MCF 10A (cell line): ENCODE measurements at regions not wholly inside any gene's neighbourhood (a gene's known extent, or its start where the extent isn't known, plus 50 kb on each side); places are given as distances from the start of the nearest gene placed in this dataset.

Experiments used
- BruUV-seq: library from RNA; stranded (reverse); fragments of 400-500 nt; replicated peaks from 2 replicates; lab custom pipeline; 2021; lab: Mats Ljungman, UMichigan
- CTCF ChIA-PET: fragments of 300-600 bp; sonication (Branson Sonifier 250); formaldehyde crosslinking; extraction: SDS; loops from one replicate; lab custom pipeline; 2021; ENCODE audit warnings: antibody characterized with exemption, inconsistent platforms; lab: Yijun Ruan, JAX
- POLR2A ChIA-PET: fragments of 300-600, 350-650 bp; sonication (Branson Sonifier 250); formaldehyde crosslinking; extraction: SDS; loops from one replicate; lab custom pipeline; 2020; ENCODE audit warnings: antibody characterized with exemption, inconsistent platforms; lab: Yijun Ruan, JAX
- DNase-seq: peaks from one replicate; pipeline ENCODE4 v3.0.0-alpha.2; 2018; ENCODE audit not compliant: unreplicated experiment
- H3K27ac Mint-ChIP-seq: one replicate; pipeline ENCODE4 v1.8.0; 2022; ENCODE audit warnings: mild to moderate bottlenecking, low read depth, mixed read lengths; ENCODE audit not compliant: unreplicated experiment
- H3K27me3 Mint-ChIP-seq: one replicate; pipeline ENCODE4 v1.8.0; 2022; ENCODE audit warnings: mixed read lengths; ENCODE audit not compliant: insufficient read depth, unreplicated experiment
- H3K36me3 Mint-ChIP-seq: one replicate; pipeline ENCODE4 v1.8.0; 2022; ENCODE audit warnings: mild to moderate bottlenecking, moderate library complexity, mixed read lengths; ENCODE audit not compliant: insufficient read depth, unreplicated experiment
- H3K4me1 Mint-ChIP-seq: one replicate; pipeline ENCODE4 v1.8.0; 2022; ENCODE audit warnings: mixed read lengths; ENCODE audit not compliant: insufficient read depth, unreplicated experiment
- H3K4me3 Mint-ChIP-seq: one replicate; pipeline ENCODE4 v1.8.0; 2022; ENCODE audit warnings: mild to moderate bottlenecking, moderate library complexity, mixed read lengths; ENCODE audit not compliant: unreplicated experiment
- H3K9me3 Mint-ChIP-seq: one replicate; pipeline ENCODE4 v1.8.0; 2022; ENCODE audit warnings: mixed read lengths; ENCODE audit not compliant: unreplicated experiment
- CTCF ChIP-seq: fragments of 200-600 bp; IDR thresholded peaks from one replicate; pipeline ENCODE4 v1.8.0; 2022; ENCODE audit warnings: antibody characterized with exemption, mild to moderate bottlenecking; ENCODE audit not compliant: unreplicated experiment
- intact Hi-C: fragments of 100-400 bp; cut with micrococcal nuclease; formaldehyde crosslinking; loops from 2 replicates; pipeline ENCODE4 v1.14.1; 2022

DNA sequence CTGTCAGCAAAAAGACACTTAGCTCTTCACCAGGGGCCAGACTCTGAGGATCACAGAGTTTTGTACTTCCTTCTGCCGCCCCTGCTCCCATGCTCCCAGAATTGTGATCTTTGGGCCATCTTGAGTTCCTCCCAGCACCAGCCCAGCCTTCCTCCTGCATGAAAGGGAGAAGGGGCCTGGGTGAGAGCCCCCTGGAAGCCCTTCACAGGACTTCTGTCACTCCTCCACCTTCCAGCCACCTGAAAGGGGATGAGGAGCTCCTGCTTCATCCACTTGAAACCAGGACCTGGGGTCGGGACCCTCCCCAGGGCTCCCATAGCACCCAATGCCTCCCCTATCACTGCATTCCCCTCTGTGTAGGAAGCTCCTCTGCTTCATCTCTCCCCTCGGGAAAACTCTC is 174.2 kb downstream of the BUD13 start:
- H3K27ac Mint-ChIP-seq = no peak overlapping the region
- intact Hi-C loops = no loop called here
- POLR2A ChIA-PET = no interaction called here
- CTCF ChIA-PET = interaction anchor here (0.6 kb wide), 1 partner anchor 144 kb away, joined by 3 read pairs; no protein-coding TSS in a partner anchor
- peaks cover 51% of the 10 kb centered on the region for H3K27me3 Mint-ChIP-seq
- DNase-seq = no peak
- BruUV-seq = no TSS peak
- no peak for TF ChIP-seq CTCF
- no peak overlapping the region for H3K4me3 Mint-ChIP-seq
- H3K36me3 Mint-ChIP-seq = no peaks in the 10 kb centered on the region
- no peaks in the 10 kb centered on the region for H3K9me3 Mint-ChIP-seq
- H3K4me1 Mint-ChIP-seq = no peaks in the 10 kb centered on the region

- intact Hi-C loops = no loop called here
- Mint-ChIP-seq H3K4me3 (no peak overlapping the region), H3K27me3 (peaks cover 56% of the 10 kb centered on the region), H3K36me3 (no peaks in the 10 kb centered on the region), H3K9me3 (no peaks in the 10 kb centered on the region), H3K27ac (no peak overlapping the region), H3K4me1 (no peaks in the 10 kb centered on the region)
- ChIA-PET CTCF (interaction anchor here (0.6 kb wide), 1 partner anchor 144 kb away, joined by 3 read pairs; no protein-coding TSS in a partner anchor), POLR2A (no interaction called here)
- BruUV-seq = no TSS peak
- no peak for TF ChIP-seq CTCF
- DNase-seq = no peak
Measured at GRCh38 chr11:116598036-116598435, 174.8 kb downstream of the BUD13 start.

DNA sequence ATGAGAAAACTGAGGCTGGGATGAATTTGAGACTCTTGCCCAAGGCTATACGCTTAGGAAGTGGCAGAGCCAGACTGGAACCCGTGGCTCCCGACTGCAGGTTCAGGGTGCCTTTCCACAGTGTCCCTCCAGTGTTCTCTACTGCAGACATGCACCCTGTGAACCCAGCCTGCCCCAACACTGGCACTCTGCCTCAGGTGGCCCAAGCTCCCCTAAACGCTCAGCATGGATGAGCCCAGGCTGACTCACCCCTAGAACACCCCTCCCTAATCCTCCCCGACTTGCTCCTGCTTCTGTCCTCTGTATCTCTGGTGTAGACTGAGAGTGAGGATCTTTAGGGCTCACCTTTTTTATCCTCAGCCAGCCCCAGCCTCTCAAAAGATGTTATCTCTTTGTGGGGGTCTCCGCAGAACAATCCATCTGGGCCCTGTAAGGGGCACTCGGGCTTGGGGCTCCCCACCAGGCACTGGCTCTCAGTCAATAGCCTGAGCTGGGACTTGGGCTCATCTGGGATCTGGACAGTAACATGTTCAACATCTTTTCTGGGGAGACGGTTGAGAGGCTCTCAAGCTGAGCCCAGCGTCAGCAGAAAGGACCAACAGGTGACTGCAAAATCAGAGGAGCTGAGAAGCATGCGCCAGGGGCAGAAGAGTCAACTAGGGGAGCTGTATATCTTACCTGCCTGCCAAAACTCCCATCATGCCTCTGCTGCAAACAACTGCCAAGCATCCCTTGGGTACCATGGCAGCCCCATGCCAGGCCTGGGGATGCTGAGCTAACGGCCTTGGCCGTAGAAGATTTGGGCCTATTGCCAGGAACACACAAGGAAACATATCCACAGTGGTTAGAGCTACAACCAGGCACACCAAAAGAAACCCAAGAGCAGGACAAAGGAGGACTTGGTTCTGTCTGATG is 176.2 kb downstream of the BUD13 start:
- Mint-ChIP-seq H3K4me1 (no peaks in the 10 kb centered on the region), H3K27me3 (peaks cover 70% of the 10 kb centered on the region), H3K4me3 (no peak overlapping the region), H3K36me3 (no peaks in the 10 kb centered on the region), H3K9me3 (no peaks in the 10 kb centered on the region), H3K27ac (no peak overlapping the region)
- BruUV-seq = no TSS peak
- POLR2A ChIA-PET = no interaction called here
- CTCF ChIA-PET = interaction anchor here (0.6 to 0.8 kb wide), 2 partner anchors 29 to 88 kb away, joined by 3 to 5 read pairs; no protein-coding TSS in a partner anchor
- no peak for DNase-seq
- TF ChIP-seq CTCF = no peak
- intact Hi-C loops = no loop called here

DNA sequence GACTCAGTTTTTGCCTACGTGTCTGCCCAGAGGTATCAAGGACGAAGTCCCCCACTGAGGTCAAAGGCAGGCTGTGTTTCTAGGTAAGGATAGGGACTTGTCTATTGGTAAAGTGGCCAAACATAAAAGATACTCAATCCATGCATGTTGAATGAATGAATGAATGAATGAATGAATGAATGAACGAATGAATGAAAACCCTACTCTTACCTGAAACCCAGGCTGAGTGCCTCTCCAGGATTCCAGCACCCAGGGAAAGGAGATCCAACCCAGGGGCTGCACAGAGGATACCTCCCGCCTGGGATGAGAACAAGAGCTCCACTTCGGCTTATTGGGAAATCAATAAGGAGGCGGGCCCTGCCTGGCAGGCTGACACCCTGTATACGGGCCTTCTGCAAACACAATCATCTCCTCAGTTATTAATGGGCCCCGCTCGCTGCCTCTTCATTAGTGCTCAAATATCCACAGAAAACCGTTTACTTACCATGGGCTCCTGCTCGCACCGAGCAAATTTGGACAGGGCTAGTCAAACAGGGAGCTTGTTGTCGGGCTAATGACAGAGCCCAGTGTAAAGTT is 177.4 kb downstream of the BUD13 start:
- BruUV-seq = no TSS peak
- Mint-ChIP-seq H3K27ac (no peak overlapping the region), H3K9me3 (no peaks in the 10 kb centered on the region), H3K36me3 (no peaks in the 10 kb centered on the region), H3K4me1 (no peaks in the 10 kb centered on the region), H3K27me3 (peaks cover 78% of the 10 kb centered on the region), H3K4me3 (no peak overlapping the region)
- no peak for TF ChIP-seq CTCF
- intact Hi-C loops = no loop called here
- POLR2A ChIA-PET = no interaction called here
- CTCF ChIA-PET = interaction anchor here (1.2 kb wide), 1 partner anchor 46 kb away, joined by 4 read pairs; no protein-coding TSS in a partner anchor
- DNase-seq = no peak
